ENCODE measurements at regions not wholly inside any gene's neighbourhood (a gene's known extent, or its start where the extent isn't known, plus 50 kb on each side); places are given as distances from the start of the nearest gene placed in this dataset.

- Histone ChIP-seq H3K9me3 (no peaks in the 10 kb centered on the region), H3K27ac (no peak overlapping the region), H3K36me3 (no peaks in the 10 kb centered on the region), H3K27me3 (no peaks in the 10 kb centered on the region), H3K4me3 (no peak overlapping the region), H3K4me1 (ENCODE audit: insufficient read depth) (no peaks in the 10 kb centered on the region)
- DNase-seq, result no peak
- TF ChIP-seq CTCF (IDR thresholded peaks at IDR 0.05) (no peak), EP300 (IDR thresholded peaks at IDR 0.05) (no peak), POLR2A (IDR thresholded peaks at IDR 0.05) (no peak)
- 85 to 88% (median 86%) methylated on average over 4 of the region's 4 CpGs for WGBS, 3 donors
- intact Hi-C loops (cut with DNase I), result no loop called here
These were observed 500.1 kb upstream of the MARCKS start for GRCh38 chr6:113357041-113357440.

GRCh38 chr6:113358063-113358583 is 499.0 kb upstream of the MARCKS start:
- Histone ChIP-seq H3K9me3 (no peaks in the 10 kb centered on the region), H3K4me1 (ENCODE audit: insufficient read depth) (no peaks in the 10 kb centered on the region), H3K36me3 (no peaks in the 10 kb centered on the region), H3K27me3 (no peaks in the 10 kb centered on the region), H3K27ac (no peak overlapping the region), H3K4me3 (no peak overlapping the region)
- DNase-seq, result no peak
- TF ChIP-seq EP300 (IDR thresholded peaks at IDR 0.05), result no peak
- TF ChIP-seq CTCF (IDR thresholded peaks at IDR 0.05), result no peak
- no peak for TF ChIP-seq POLR2A (IDR thresholded peaks at IDR 0.05)
- intact Hi-C loops (cut with DNase I), result no loop called here
- 91 to 95% (median 94%) methylated on average over 3 of the region's 3 CpGs for WGBS, 3 donors

- Histone ChIP-seq H3K27ac (no peak overlapping the region), H3K27me3 (no peaks in the 10 kb centered on the region), H3K9me3 (no peaks in the 10 kb centered on the region), H3K4me1 (ENCODE audit: insufficient read depth) (no peaks in the 10 kb centered on the region), H3K4me3 (no peak overlapping the region), H3K36me3 (no peaks in the 10 kb centered on the region)
- DNase-seq, result no peak
- intact Hi-C loops (cut with DNase I), result no loop called here
- no peak for TF ChIP-seq POLR2A (IDR thresholded peaks at IDR 0.05)
- no peak for TF ChIP-seq CTCF (IDR thresholded peaks at IDR 0.05)
- TF ChIP-seq EP300 (IDR thresholded peaks at IDR 0.05), result no peak
- WGBS, 3 donors, result 86 to 89% (median 86%) methylated on average over 5 of the region's 5 CpGs
These were observed 497.7 kb upstream of the MARCKS start for GRCh38 chr6:113359155-113360140.

GRCh38 chr6:113361014-113361645 is 496.0 kb upstream of the MARCKS start:
- H3K36me3 ChIP-seq, result no peaks in the 10 kb centered on the region
- TF ChIP-seq CTCF (IDR thresholded peaks at IDR 0.05) (no peak), EP300 (IDR thresholded peaks at IDR 0.05) (no peak), POLR2A (IDR thresholded peaks at IDR 0.05) (no peak)
- H3K27me3 ChIP-seq, result no peaks in the 10 kb centered on the region
- no peak overlapping the region for H3K4me3 ChIP-seq
- H3K27ac ChIP-seq, result no peak overlapping the region
- H3K4me1 ChIP-seq (ENCODE audit: insufficient read depth), result no peaks in the 10 kb centered on the region
- intact Hi-C loops (cut with DNase I), result no loop called here
- WGBS, 3 donors, result 79 to 85% (median 81%) methylated on average over 8 of the region's 8 CpGs
- no peak for DNase-seq
- no peaks in the 10 kb centered on the region for H3K9me3 ChIP-seq

Measured in ovary (tissue), 7 donors.